Natural killer cell (primary cell): ENCODE measurements at regions not wholly inside any gene's neighbourhood (a gene's known extent, or its start where the extent isn't known, plus 50 kb on each side); places are given as distances from the start of the nearest gene placed in this dataset.

Experiments
- ATAC-seq, 3 donors: fragments of 150-1000 bp in 2 of 3; fragments of 200-7000 bp in 1 of 3; cut with Tn5 transposase; 1 replicate in 1 of 3; 2 replicates in 2 of 3; pipeline ENCODE4 v1.10.0; 2021; ENCODE audit warnings: mild to moderate bottlenecking in 2 of 3, moderate library complexity in 2 of 3
- DNase-seq, 2 donors: peaks; one replicate each; pipeline versions ENCODE4 v3.0.0 to v3.0.0-alpha.2; 2013 to 2021; ENCODE audit warnings: mixed read lengths in 1 of 2
- H3K27ac ChIP-seq: one replicate; pipeline ENCODE4 v1.5.1; 2013; ENCODE audit warnings: mild to moderate bottlenecking, low read length
- H3K27me3 ChIP-seq: one replicate; pipeline ENCODE4 v1.6.1; 2013; ENCODE audit warnings: low read length; ENCODE audit not compliant: control insufficient read depth, insufficient read depth
- H3K36me3 ChIP-seq: one replicate; pipeline ENCODE4 v1.6.1; 2013; ENCODE audit warnings: low read length; ENCODE audit not compliant: control insufficient read depth, insufficient read depth
- H3K4me1 ChIP-seq: one replicate; pipeline ENCODE4 v1.6.1; 2013; ENCODE audit warnings: low read length; ENCODE audit not compliant: control insufficient read depth, insufficient read depth
- H3K4me3 ChIP-seq: one replicate; pipeline ENCODE4 v1.5.1; 2013; ENCODE audit warnings: low read length
- H3K9me3 ChIP-seq: one replicate; pipeline ENCODE4 v1.6.1; 2013; ENCODE audit warnings: low read length; ENCODE audit not compliant: control insufficient read depth, insufficient read depth
- H3K27ac Mint-ChIP-seq, 2 donors: one replicate each; pipeline ENCODE4 v1.8.0; 2022; ENCODE audit warnings: mild to moderate bottlenecking in 2 of 2, mixed read lengths in 2 of 2, moderate library complexity in 1 of 2
- H3K27me3 Mint-ChIP-seq, 2 donors: one replicate each; pipeline ENCODE4 v1.8.0; 2022; ENCODE audit warnings: low read depth in 2 of 2, mixed read lengths in 2 of 2
- H3K36me3 Mint-ChIP-seq: one replicate; pipeline ENCODE4 v1.8.0; 2022; ENCODE audit warnings: mixed read lengths
- H3K4me1 Mint-ChIP-seq, 2 donors: one replicate each; pipeline ENCODE4 v1.8.0; 2022; ENCODE audit warnings: mixed read lengths in 2 of 2
- H3K4me3 Mint-ChIP-seq: one replicate; pipeline ENCODE4 v1.8.0; 2022; ENCODE audit warnings: mild to moderate bottlenecking, moderate library complexity, mixed read lengths
- H3K9me3 Mint-ChIP-seq, 2 donors: one replicate each; pipeline ENCODE4 v1.8.0; 2022; ENCODE audit warnings: mixed read lengths in 2 of 2
- WGBS: methylation state at CpG from one replicate; pipeline ENCODE4 v1.1.7; 2013; ENCODE audit warnings: missing lambda C conversion rate; ENCODE audit not compliant: insufficient coverage; 5-methylcytosine and 5-hydroxymethylcytosine counted together
- intact Hi-C: fragments of 100-400 bp; cut with micrococcal nuclease; formaldehyde crosslinking; loops from one replicate; pipeline ENCODE4 v1.14.2; 2022
- TF ChIP-seq, protein P1 (sequence below): fragments of 200-600 bp; IDR thresholded peaks from one replicate; pipeline ENCODE4 v1.8.0; 2022; ENCODE audit warnings: antibody characterized with exemption

DNA sequence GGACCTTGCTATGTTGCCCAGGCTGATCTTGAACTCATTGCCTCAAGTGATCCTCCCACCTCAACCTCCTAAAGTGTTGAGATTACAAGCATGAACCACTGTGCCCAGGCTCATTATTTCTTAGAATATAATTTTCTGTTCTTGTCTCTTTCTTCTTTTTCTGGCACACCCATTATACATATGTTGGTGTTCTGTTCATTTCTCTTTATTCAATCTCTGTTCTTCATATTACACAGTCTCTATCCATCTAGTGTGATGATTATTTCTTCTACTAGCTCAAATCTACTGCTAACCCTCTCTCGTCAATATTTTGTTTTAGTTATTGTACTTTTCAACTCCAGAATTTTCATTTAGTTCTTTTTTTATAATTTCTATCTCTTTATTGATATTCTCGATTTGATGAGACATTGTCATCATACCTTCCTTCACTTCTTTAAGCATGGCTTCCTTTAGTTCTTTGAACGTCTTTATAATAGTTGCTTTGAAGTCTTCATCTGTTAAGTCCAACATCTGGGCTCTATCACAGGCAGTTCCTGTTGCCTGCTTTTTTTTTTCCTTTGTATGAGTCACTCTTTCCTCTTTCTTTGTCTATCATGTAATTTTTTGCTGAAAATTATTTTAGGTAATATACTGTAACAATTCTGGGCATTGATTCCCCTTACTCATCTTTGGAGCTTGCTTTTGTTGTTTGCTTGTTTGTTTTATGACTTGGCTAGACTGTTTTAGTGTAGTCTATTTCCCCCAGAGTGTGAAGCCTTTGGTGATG lies 196.4 kb upstream of the NABP1 start:
- Mint-ChIP-seq H3K36me3 (peaks cover 7% of the 10 kb centered on the region), H3K27me3 (peaks cover 25 to 39% of the 10 kb centered on the region in 2 donors), H3K27ac (no peak overlapping the region), H3K4me1 (no peaks in the 10 kb centered on the region), H3K9me3 (peaks cover 2 to 9% of the 10 kb centered on the region in 2 donors), H3K4me3 (no peak overlapping the region)
- H3K27me3 ChIP-seq: no peaks in the 10 kb centered on the region
- no peak for DNase-seq
- intact Hi-C loops: no loop called here
- H3K9me3 ChIP-seq: peaks cover 3% of the 10 kb centered on the region
- TF ChIP-seq, protein P1, sequence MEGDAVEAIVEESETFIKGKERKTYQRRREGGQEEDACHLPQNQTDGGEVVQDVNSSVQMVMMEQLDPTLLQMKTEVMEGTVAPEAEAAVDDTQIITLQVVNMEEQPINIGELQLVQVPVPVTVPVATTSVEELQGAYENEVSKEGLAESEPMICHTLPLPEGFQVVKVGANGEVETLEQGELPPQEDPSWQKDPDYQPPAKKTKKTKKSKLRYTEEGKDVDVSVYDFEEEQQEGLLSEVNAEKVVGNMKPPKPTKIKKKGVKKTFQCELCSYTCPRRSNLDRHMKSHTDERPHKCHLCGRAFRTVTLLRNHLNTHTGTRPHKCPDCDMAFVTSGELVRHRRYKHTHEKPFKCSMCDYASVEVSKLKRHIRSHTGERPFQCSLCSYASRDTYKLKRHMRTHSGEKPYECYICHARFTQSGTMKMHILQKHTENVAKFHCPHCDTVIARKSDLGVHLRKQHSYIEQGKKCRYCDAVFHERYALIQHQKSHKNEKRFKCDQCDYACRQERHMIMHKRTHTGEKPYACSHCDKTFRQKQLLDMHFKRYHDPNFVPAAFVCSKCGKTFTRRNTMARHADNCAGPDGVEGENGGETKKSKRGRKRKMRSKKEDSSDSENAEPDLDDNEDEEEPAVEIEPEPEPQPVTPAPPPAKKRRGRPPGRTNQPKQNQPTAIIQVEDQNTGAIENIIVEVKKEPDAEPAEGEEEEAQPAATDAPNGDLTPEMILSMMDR: no peak
- H3K27ac ChIP-seq: no peak overlapping the region
- no peak for ATAC-seq
- no peaks in the 10 kb centered on the region for H3K36me3 ChIP-seq
- 100% methylated on average over 2 of the region's 3 CpGs for WGBS
- no peaks in the 10 kb centered on the region for H3K4me1 ChIP-seq
- H3K4me3 ChIP-seq: no peak overlapping the region

- no peaks in the 10 kb centered on the region for H3K4me1 ChIP-seq
- no peak overlapping the region for H3K4me3 ChIP-seq
- Mint-ChIP-seq H3K4me1 (no peaks in the 10 kb centered on the region), H3K4me3 (no peak overlapping the region), H3K27ac (no peak overlapping the region), H3K36me3 (peaks cover 7% of the 10 kb centered on the region), H3K9me3 (peaks cover 2 to 9% of the 10 kb centered on the region in 2 donors), H3K27me3 (peaks cover 24 to 43% of the 10 kb centered on the region in 2 donors)
- TF ChIP-seq, protein P1: no peak
- peaks cover 3% of the 10 kb centered on the region for H3K9me3 ChIP-seq
- 83% methylated on average over 3 of the region's 3 CpGs for WGBS
- no peaks in the 10 kb centered on the region for H3K36me3 ChIP-seq
- DNase-seq (no peak), ATAC-seq (no peak)
- intact Hi-C loops: no loop called here
- H3K27me3 ChIP-seq: no peaks in the 10 kb centered on the region
- H3K27ac ChIP-seq: no peak overlapping the region
These were observed 194.8 kb upstream of the NABP1 start for GRCh38 chr2:191483117-191483516.

DNA sequence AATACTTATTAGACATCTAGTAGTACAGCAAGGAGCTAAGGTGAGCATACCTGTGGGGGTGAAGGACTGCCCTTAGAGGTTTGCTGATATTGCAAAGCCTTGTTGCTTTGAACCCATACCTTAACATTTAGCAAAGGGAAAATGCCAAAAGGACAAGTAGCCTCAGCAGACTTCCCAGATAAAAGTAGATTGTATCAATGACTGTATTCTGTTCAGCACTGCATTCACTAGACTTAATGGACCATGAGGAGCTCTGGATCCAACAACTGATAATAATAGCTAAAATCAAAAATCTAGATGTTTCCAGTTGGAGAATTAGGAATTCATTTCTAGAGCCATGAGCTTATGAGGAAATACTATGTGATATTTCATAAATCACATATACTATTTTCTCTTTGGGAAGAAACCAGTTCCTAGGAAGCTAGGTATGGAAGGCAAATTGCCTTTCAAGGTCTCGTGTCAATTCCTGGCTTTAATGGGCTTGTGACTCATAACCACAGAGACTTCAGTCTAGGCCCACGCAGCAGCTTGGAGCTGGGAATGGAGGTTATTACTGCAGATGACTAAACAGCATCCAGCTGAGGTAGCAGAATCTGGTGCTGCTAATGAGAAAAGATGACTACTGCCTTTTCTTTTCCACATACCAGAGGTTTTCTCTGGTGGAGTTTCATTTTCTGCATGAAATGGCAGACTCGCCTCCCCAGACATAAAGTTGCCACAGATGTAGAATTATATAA lies 191.2 kb upstream of the NABP1 start:
- H3K27me3 ChIP-seq: no peaks in the 10 kb centered on the region
- no peaks in the 10 kb centered on the region for H3K4me1 ChIP-seq
- H3K36me3 ChIP-seq: no peaks in the 10 kb centered on the region
- H3K27ac ChIP-seq: no peak overlapping the region
- TF ChIP-seq, protein P1: no peak
- DNase-seq (no peak), ATAC-seq (no peak)
- no peak overlapping the region for H3K4me3 ChIP-seq
- 88% methylated on average over 2 of the region's 3 CpGs for WGBS
- peaks cover 21 to 40% of the 10 kb centered on the region in 2 donors for H3K27me3 Mint-ChIP-seq
- H3K4me1 Mint-ChIP-seq: no peaks in the 10 kb centered on the region
- peaks cover 0 to 4% of the 10 kb centered on the region in 2 donors for H3K9me3 Mint-ChIP-seq
- peaks cover 3% of the 10 kb centered on the region for H3K9me3 ChIP-seq
- intact Hi-C loops: no loop called here
- H3K4me3 Mint-ChIP-seq: no peak overlapping the region
- peaks cover 5% of the 10 kb centered on the region for H3K36me3 Mint-ChIP-seq
- no peak overlapping the region for H3K27ac Mint-ChIP-seq
